ENCODE measurements at regions not wholly inside any gene's neighbourhood (a gene's known extent, or its start where the extent isn't known, plus 50 kb on each side); places are given as distances from the start of the nearest gene placed in this dataset.

DNA sequence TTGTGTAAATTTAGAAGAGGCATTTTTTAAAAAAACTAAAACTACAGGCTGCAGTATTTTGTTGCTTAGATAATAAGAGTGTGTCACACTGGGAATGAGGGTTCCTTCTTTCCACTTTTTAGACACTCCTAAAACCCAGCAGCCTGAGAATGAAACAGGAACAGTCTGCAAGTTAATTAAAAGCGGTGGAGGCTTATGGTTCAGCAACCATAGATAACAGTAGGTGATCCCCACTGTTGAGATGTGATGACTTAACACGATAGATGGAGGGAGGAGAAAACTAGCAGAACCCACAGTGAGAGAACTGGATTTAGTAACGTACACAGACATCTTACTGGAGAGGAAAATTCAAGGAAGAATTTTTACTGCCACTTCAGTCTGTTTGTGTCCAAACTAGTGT is 767.3 kb downstream of the C4orf33 start:
- no peaks in the 10 kb centered on the region for H4K20me1 ChIP-seq (ENCODE audit: insufficient read depth, low read length)
- no peak overlapping the region for H3K9ac ChIP-seq (ENCODE audit: low read length)
- H3K4me2 ChIP-seq (ENCODE audit: low read length) = no peak overlapping the region
- no peaks in the 10 kb centered on the region for H3K9me3 ChIP-seq (ENCODE audit: insufficient read depth, low read length)
- H3K4me3 ChIP-seq (ENCODE audit: low read length) = no peak overlapping the region
- H3K79me2 ChIP-seq (ENCODE audit: low read length) = no peaks in the 10 kb centered on the region
- H3K27me3 ChIP-seq (ENCODE audit: low read depth, low read length) = no peaks in the 10 kb centered on the region
- no peak for TF ChIP-seq EZH2phosphoT487 (IDR thresholded peaks at IDR 0.05; ENCODE audit: low read depth)
- TF ChIP-seq, protein P1, sequence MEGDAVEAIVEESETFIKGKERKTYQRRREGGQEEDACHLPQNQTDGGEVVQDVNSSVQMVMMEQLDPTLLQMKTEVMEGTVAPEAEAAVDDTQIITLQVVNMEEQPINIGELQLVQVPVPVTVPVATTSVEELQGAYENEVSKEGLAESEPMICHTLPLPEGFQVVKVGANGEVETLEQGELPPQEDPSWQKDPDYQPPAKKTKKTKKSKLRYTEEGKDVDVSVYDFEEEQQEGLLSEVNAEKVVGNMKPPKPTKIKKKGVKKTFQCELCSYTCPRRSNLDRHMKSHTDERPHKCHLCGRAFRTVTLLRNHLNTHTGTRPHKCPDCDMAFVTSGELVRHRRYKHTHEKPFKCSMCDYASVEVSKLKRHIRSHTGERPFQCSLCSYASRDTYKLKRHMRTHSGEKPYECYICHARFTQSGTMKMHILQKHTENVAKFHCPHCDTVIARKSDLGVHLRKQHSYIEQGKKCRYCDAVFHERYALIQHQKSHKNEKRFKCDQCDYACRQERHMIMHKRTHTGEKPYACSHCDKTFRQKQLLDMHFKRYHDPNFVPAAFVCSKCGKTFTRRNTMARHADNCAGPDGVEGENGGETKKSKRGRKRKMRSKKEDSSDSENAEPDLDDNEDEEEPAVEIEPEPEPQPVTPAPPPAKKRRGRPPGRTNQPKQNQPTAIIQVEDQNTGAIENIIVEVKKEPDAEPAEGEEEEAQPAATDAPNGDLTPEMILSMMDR (IDR thresholded peaks at IDR 0.05; ENCODE audit: low read depth, low read length) = no peak
- H3K27ac ChIP-seq (ENCODE audit: low read length) = no peak overlapping the region
- no peaks in the 10 kb centered on the region for H3K36me3 ChIP-seq (replicated peaks; ENCODE audit: low read depth, low read length)
- H3K4me1 ChIP-seq (ENCODE audit: low read length) = no peaks in the 10 kb centered on the region; the same call in 1 of the 2 replicates
- no peak overlapping the region for H2AFZ ChIP-seq (ENCODE audit: low read depth, low read length)

DNA sequence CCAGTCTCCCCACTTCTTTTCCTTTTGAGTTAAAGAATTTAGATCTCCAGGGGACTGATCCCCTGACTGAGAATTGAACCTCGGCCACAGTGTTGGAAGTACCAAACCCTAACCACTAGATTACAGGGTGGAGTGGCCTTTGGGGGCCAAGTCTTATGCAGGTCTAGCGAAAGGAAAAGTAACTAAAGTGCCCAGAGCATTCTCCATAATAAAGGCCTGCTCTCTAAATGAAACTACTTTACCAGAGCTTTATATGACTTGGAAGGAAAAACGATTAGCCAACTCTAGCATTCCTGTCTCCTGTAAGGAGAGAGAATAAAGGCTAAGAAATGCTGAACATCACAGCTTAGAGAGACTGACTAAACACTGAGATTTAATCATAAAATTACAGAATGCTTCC is 788.0 kb downstream of the C4orf33 start:
- no peaks in the 10 kb centered on the region for H3K4me1 ChIP-seq (ENCODE audit: low read length)

DNA sequence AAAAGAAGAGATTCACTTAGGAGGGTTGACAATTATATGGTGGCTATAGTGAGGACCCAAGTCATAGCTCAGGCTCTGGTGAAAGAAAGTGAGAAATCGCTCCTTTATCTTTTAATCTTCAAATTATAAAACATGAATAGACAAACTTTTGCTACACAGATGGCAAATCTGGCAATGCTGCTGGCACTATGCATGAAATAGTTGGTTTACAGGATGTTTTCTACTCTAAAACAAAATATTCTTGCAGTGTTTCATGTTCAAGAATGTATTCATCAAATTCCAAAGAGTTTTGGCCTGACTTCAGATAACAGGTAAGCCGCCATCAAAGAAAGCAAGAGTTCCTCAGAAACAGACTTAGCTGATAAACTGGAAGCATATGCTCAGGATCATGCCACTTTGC is 801.2 kb downstream of the C4orf33 start:
- Histone ChIP-seq H3K4me2 (ENCODE audit: low read length) (no peak overlapping the region), H3K27me3 (ENCODE audit: low read depth, low read length) (no peaks in the 10 kb centered on the region), H3K9me3 (ENCODE audit: insufficient read depth, low read length) (no peaks in the 10 kb centered on the region), H3K27ac (ENCODE audit: low read length) (no peak overlapping the region), H3K36me3 (replicated peaks; ENCODE audit: low read depth, low read length) (no peaks in the 10 kb centered on the region), H3K79me2 (ENCODE audit: low read length) (no peaks in the 10 kb centered on the region), H2AFZ (ENCODE audit: low read depth, low read length) (no peak overlapping the region), H3K9ac (ENCODE audit: low read length) (no peak overlapping the region), H3K4me3 (ENCODE audit: low read length) (no peak overlapping the region), H4K20me1 (ENCODE audit: insufficient read depth, low read length) (no peaks in the 10 kb centered on the region), H3K4me1 (ENCODE audit: low read length) (no peaks in the 10 kb centered on the region)
- TF ChIP-seq, protein P1 (IDR thresholded peaks at IDR 0.05; ENCODE audit: low read depth, low read length) = no peak
- no peak for TF ChIP-seq EZH2phosphoT487 (IDR thresholded peaks at IDR 0.05; ENCODE audit: low read depth)

More for the DNA sequence above, 788.0 kb downstream of the C4orf33 start:
- Histone ChIP-seq H3K9ac (ENCODE audit: low read length) (no peak overlapping the region), H3K27ac (ENCODE audit: low read length) (no peak overlapping the region), H2AFZ (ENCODE audit: low read depth, low read length) (no peak overlapping the region), H3K36me3 (replicated peaks; ENCODE audit: low read depth, low read length) (no peaks in the 10 kb centered on the region), H3K27me3 (ENCODE audit: low read depth, low read length) (no peaks in the 10 kb centered on the region), H3K4me2 (ENCODE audit: low read length) (no peak overlapping the region), H3K4me3 (ENCODE audit: low read length) (no peak overlapping the region), H4K20me1 (ENCODE audit: insufficient read depth, low read length) (no peaks in the 10 kb centered on the region), H3K79me2 (ENCODE audit: low read length) (no peaks in the 10 kb centered on the region), H3K9me3 (ENCODE audit: insufficient read depth, low read length) (no peaks in the 10 kb centered on the region)
- TF ChIP-seq, protein P1 (IDR thresholded peaks at IDR 0.05; ENCODE audit: low read depth, low read length) = no peak
- no peak for TF ChIP-seq EZH2phosphoT487 (IDR thresholded peaks at IDR 0.05; ENCODE audit: low read depth)

DNA sequence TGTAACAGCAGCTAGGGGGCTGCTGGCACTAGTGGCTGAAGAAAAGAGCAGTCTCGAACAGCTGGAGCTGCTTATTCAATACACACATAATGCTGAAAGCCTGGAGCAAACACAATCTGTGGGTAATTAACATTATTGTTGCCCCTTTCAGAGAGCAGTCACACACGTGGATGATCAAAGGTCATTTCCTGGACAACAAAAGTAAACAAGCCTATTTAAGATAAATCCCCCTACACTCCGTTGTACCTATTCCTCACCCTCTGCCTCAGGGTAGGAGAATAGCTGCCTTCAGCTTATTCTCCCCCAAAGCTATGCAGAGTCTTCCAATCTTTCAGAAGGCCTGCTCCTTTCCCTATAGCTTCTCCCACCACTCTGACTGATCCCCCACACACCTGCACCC is 803.9 kb downstream of the C4orf33 start:
- no peaks in the 10 kb centered on the region for H3K79me2 ChIP-seq (ENCODE audit: low read length)
- TF ChIP-seq, protein P1 (IDR thresholded peaks at IDR 0.05; ENCODE audit: low read depth, low read length) = no peak
- no peak for TF ChIP-seq EZH2phosphoT487 (IDR thresholded peaks at IDR 0.05; ENCODE audit: low read depth)

More for the DNA sequence above, 803.9 kb downstream of the C4orf33 start:
- H3K36me3 ChIP-seq (replicated peaks; ENCODE audit: low read depth, low read length) = no peaks in the 10 kb centered on the region
- 0 out of 2 replicates have a peak overlapping the region, but pooled peaks have one; percentile 53 for H2AFZ ChIP-seq (ENCODE audit: low read depth, low read length)
- H3K4me3 ChIP-seq (ENCODE audit: low read length) = no peak overlapping the region
- no peaks in the 10 kb centered on the region for H3K9me3 ChIP-seq (ENCODE audit: insufficient read depth, low read length)
- no peak overlapping the region for H3K9ac ChIP-seq (ENCODE audit: low read length)
- no peaks in the 10 kb centered on the region for H3K4me1 ChIP-seq (ENCODE audit: low read length)
- H3K4me2 ChIP-seq (ENCODE audit: low read length) = no peak overlapping the region
- no peaks in the 10 kb centered on the region for H4K20me1 ChIP-seq (ENCODE audit: insufficient read depth, low read length)
- no peaks in the 10 kb centered on the region for H3K27me3 ChIP-seq (ENCODE audit: low read depth, low read length)
- H3K27ac ChIP-seq (ENCODE audit: low read length) = no peak overlapping the region

Measured in OCI-LY3 (cell line).